ENCODE measurements at regions not wholly inside any gene's neighbourhood (a gene's known extent, or its start where the extent isn't known, plus 50 kb on each side); places are given as distances from the start of the nearest gene placed in this dataset.

GRCh38 chrX:43551590-43551989 lies 104.5 kb upstream of the MAOA start:
- no peak for TF ChIP-seq FOXP2 (optimal IDR thresholded peaks at IDR 0.05; ENCODE audit: borderline replicate concordance, extremely low read depth, extremely low read length, insufficient read depth)
- TF ChIP-seq POLR2AphosphoS5 (IDR thresholded peaks at IDR 0.05; ENCODE audit: low read depth, low read length), result no peak
- TF ChIP-seq SIN3A (IDR thresholded peaks at IDR 0.05; ENCODE audit: borderline replicate concordance, insufficient read depth, low read length), result no peak
- TF ChIP-seq TAF1 (IDR thresholded peaks at IDR 0.05; ENCODE audit: borderline replicate concordance, insufficient read depth, low read length), result no peak
- TF ChIP-seq, protein P1, sequence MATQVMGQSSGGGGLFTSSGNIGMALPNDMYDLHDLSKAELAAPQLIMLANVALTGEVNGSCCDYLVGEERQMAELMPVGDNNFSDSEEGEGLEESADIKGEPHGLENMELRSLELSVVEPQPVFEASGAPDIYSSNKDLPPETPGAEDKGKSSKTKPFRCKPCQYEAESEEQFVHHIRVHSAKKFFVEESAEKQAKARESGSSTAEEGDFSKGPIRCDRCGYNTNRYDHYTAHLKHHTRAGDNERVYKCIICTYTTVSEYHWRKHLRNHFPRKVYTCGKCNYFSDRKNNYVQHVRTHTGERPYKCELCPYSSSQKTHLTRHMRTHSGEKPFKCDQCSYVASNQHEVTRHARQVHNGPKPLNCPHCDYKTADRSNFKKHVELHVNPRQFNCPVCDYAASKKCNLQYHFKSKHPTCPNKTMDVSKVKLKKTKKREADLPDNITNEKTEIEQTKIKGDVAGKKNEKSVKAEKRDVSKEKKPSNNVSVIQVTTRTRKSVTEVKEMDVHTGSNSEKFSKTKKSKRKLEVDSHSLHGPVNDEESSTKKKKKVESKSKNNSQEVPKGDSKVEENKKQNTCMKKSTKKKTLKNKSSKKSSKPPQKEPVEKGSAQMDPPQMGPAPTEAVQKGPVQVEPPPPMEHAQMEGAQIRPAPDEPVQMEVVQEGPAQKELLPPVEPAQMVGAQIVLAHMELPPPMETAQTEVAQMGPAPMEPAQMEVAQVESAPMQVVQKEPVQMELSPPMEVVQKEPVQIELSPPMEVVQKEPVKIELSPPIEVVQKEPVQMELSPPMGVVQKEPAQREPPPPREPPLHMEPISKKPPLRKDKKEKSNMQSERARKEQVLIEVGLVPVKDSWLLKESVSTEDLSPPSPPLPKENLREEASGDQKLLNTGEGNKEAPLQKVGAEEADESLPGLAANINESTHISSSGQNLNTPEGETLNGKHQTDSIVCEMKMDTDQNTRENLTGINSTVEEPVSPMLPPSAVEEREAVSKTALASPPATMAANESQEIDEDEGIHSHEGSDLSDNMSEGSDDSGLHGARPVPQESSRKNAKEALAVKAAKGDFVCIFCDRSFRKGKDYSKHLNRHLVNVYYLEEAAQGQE (IDR thresholded peaks at IDR 0.05; ENCODE audit: insufficient read depth in 1 of 2, low read depth in 2 of 2, low read length in 2 of 2), result no peak

DNA sequence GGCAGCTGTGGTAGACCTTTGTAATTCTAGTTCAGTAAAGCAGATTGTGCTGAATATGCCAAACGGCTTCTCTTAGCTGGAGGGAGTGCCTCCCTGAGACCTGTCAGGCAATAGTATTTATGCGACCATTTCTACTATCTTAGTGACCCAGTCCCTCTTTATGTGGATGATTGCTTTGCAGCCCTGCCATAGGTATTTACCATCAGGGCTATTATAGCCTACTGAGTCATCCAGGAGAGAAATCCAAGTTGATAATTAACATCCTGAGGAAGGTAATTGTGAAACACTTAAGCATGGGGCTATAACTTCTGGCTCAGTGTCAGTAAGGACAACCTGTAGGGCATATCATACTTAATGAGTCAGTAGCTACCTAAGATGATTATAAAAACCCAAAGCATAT lies 103.9 kb upstream of the MAOA start:
- TF ChIP-seq POLR2AphosphoS5 (IDR thresholded peaks at IDR 0.05; ENCODE audit: low read depth, low read length), result no peak
- TF ChIP-seq SIN3A (IDR thresholded peaks at IDR 0.05; ENCODE audit: borderline replicate concordance, insufficient read depth, low read length), result no peak
- no peak for TF ChIP-seq FOXP2 (optimal IDR thresholded peaks at IDR 0.05; ENCODE audit: borderline replicate concordance, extremely low read depth, extremely low read length, insufficient read depth)
- TF ChIP-seq TAF1 (IDR thresholded peaks at IDR 0.05; ENCODE audit: borderline replicate concordance, insufficient read depth, low read length), result no peak
- TF ChIP-seq, protein P1 (IDR thresholded peaks at IDR 0.05; ENCODE audit: insufficient read depth in 1 of 2, low read depth in 2 of 2, low read length in 2 of 2), result no peak

DNA sequence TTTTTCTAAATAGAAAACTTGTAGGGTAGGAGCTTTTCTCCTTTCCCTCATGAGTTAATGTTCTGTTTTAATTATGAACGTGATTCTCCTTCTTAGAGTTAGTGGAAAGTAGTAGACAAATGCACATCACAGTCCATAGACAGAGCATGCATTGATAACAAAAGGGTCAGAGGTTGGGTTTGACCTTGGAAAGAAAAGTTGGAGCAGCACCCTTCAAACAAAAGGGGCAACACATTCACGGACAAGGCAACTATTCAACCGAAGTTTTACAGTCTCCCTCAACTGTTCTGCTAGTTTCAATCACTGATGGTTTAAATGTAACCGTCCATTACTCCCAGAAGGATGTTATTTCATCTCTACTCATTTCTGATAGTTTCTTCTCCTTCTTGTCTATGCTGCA lies 103.4 kb upstream of the MAOA start:
- no peak for TF ChIP-seq FOXP2 (optimal IDR thresholded peaks at IDR 0.05; ENCODE audit: borderline replicate concordance, extremely low read depth, extremely low read length, insufficient read depth)
- TF ChIP-seq POLR2AphosphoS5 (IDR thresholded peaks at IDR 0.05; ENCODE audit: low read depth, low read length), result no peak
- TF ChIP-seq TAF1 (IDR thresholded peaks at IDR 0.05; ENCODE audit: borderline replicate concordance, insufficient read depth, low read length), result no peak
- TF ChIP-seq, protein P1 (IDR thresholded peaks at IDR 0.05; ENCODE audit: insufficient read depth in 1 of 2, low read depth in 2 of 2, low read length in 2 of 2), result no peak
- no peak for TF ChIP-seq SIN3A (IDR thresholded peaks at IDR 0.05; ENCODE audit: borderline replicate concordance, insufficient read depth, low read length)

GRCh38 chrX:43553257-43553656 lies 102.8 kb upstream of the MAOA start:
- TF ChIP-seq FOXP2 (optimal IDR thresholded peaks at IDR 0.05; ENCODE audit: borderline replicate concordance, extremely low read depth, extremely low read length, insufficient read depth) (no peak), TAF1 (IDR thresholded peaks at IDR 0.05; ENCODE audit: borderline replicate concordance, insufficient read depth, low read length) (no peak), POLR2AphosphoS5 (IDR thresholded peaks at IDR 0.05; ENCODE audit: low read depth, low read length) (no peak), SIN3A (IDR thresholded peaks at IDR 0.05; ENCODE audit: borderline replicate concordance, insufficient read depth, low read length) (no peak)
- TF ChIP-seq, protein P1 (IDR thresholded peaks at IDR 0.05; ENCODE audit: insufficient read depth in 1 of 2, low read depth in 2 of 2, low read length in 2 of 2), result no peak

GRCh38 chrX:43556207-43556606 lies 99.9 kb upstream of the MAOA start:
- no peak for TF ChIP-seq TAF1 (IDR thresholded peaks at IDR 0.05; ENCODE audit: borderline replicate concordance, insufficient read depth, low read length)
- no peak for TF ChIP-seq SIN3A (IDR thresholded peaks at IDR 0.05; ENCODE audit: borderline replicate concordance, insufficient read depth, low read length)
- TF ChIP-seq, protein P1 (IDR thresholded peaks at IDR 0.05; ENCODE audit: insufficient read depth in 1 of 2, low read depth in 2 of 2, low read length in 2 of 2), result no peak
- TF ChIP-seq POLR2AphosphoS5 (IDR thresholded peaks at IDR 0.05; ENCODE audit: low read depth, low read length), result no peak
- no peak for TF ChIP-seq FOXP2 (optimal IDR thresholded peaks at IDR 0.05; ENCODE audit: borderline replicate concordance, extremely low read depth, extremely low read length, insufficient read depth)
